Erythroblast (primary cell): ENCODE measurements at regions not wholly inside any gene's neighbourhood (a gene's known extent, or its start where the extent isn't known, plus 50 kb on each side); places are given as distances from the start of the nearest gene placed in this dataset.

Experiments
- GATA1 ChIP-seq: IDR thresholded peaks from 2 replicates; pipeline ENCODE4 v1.6.1; 2011; ENCODE audit warnings: low read depth, mild to moderate bottlenecking, control low read depth, low read length, moderate library complexity
- POLR2A ChIP-seq: IDR thresholded peaks from 2 replicates; pipeline ENCODE4 v1.6.1; 2011; ENCODE audit warnings: mild to moderate bottlenecking, low read length

DNA sequence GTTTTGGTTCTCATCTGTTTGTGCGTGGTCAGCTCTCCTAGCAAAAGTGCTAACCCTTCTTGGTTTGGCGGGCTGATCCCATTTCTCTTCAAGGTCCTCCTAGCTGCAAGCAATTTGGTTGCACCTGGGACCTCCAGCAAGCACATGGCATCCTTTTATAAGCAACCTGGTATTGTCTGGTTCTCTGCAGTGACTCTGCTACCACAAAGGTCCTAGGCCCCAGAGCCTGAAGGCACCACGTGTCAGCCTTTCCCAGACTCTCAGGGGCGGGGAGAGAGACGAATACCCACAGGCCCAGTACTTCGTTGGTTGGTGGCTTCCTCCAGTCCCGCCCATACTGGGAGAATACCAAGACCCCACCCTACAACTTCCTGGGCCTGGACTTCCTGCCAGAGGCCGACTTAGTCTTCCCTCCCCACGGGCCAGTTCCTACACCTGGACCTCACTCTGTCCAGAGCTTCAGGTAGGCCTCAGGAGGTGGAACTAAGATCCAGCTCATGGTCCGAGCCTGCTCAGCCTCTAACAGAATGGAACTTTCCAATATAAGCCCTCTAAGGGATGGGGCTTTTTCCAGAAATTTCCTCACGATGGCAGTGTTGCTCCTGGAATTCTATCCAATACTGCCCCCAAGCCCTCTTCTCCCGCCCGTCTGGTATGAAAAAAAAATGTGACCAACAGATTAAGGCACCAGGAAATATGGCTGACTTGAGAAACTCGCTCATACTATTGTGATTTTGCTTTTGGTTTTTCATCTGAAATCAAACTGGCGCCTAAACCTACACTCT, 192.5 kb upstream of the STK26 start:
- TF ChIP-seq POLR2A (peak; percentile 59), GATA1 (no peak)
